HepG2 (cell line): ENCODE measurements at regions not wholly inside any gene's neighbourhood (a gene's known extent, or its start where the extent isn't known, plus 50 kb on each side); places are given as distances from the start of the nearest gene placed in this dataset.

Experiments used
- ATAC-seq: fragments of 200-7000 bp; cut with Tn5 transposase; 3 replicates; pipeline ENCODE4 v1.9.1; 2020; ENCODE audit warnings: mild to moderate bottlenecking, moderate library complexity
- BruUV-seq: library from RNA; stranded (reverse); fragments of 400-500 nt; replicated peaks from 2 replicates; lab custom pipeline; 2021; lab: Mats Ljungman, UMichigan
- CTCF ChIA-PET: fragments of 300-600 bp; formaldehyde crosslinking; extraction: SDS; loops from one replicate; lab custom pipeline; 2021; ENCODE audit warnings: low total read pairs, inconsistent platforms, low intra/inter-chr PET ratio; lab: Yijun Ruan, JAX
- POLR2A ChIA-PET: fragments of 350-600 bp; sonication (Branson Sonifier 250); formaldehyde crosslinking; loops from one replicate; lab custom pipeline; 2020; ENCODE audit warnings: antibody characterized with exemption, inconsistent platforms; lab: Yijun Ruan, JAX
- DNase-seq: peaks from one replicate; pipeline ENCODE4 v3.0.0-alpha.2; 2015; ENCODE audit warnings: low spot score
- FAIRE-seq: peaks from 3 replicates; lab custom pipeline; 2011; peaks lifted over from hg19 to GRCh38; lab: Jason Lieb, UNC
- H2AFZ ChIP-seq: one replicate; pipeline ENCODE4 v1.6.1; 2011; ENCODE audit warnings: low read length, inconsistent platforms
- H3K27ac ChIP-seq: fragments of 300-600 bp; 3 replicates; pipeline ENCODE4 v1.8.0; 2011; ENCODE audit warnings: mixed run types, mild to moderate bottlenecking, mixed read lengths, low read length, inconsistent platforms; ENCODE audit not compliant: insufficient read depth; ENCODE audit errors: extremely low read length
- H3K27me3 ChIP-seq, 2 experiments: fragments of 200-600 bp in 1 of 2; 2 replicates in 1 of 2; 3 replicates in 1 of 2; pipeline versions ENCODE4 v1.6.0 to v1.8.0; 2011; ENCODE audit warnings: low read length in 2 of 2, mild to moderate bottlenecking in 2 of 2, moderate library complexity in 2 of 2, inconsistent platforms in 1 of 2; ENCODE audit not compliant: insufficient read depth in 2 of 2, control insufficient read depth in 1 of 2
- H3K36me3 ChIP-seq, 2 experiments: fragments of 200-600 bp in 1 of 2; replicated peaks in 1 of 2; 2 replicates in 1 of 2; 3 replicates in 1 of 2; pipeline versions ENCODE4 v1.5.1 to v1.8.0; 2011; ENCODE audit warnings: low read length in 2 of 2, inconsistent platforms in 1 of 2; ENCODE audit not compliant: insufficient read depth in 2 of 2, control insufficient read depth in 1 of 2
- H3K4me1 ChIP-seq: 2 replicates; pipeline ENCODE4 v1.5.1; 2012; ENCODE audit warnings: low read length, inconsistent platforms; ENCODE audit not compliant: insufficient read depth
- H3K4me2 ChIP-seq: 2 replicates; pipeline ENCODE4 v1.6.0; 2011; ENCODE audit warnings: low read depth, low read length, inconsistent platforms
- H3K4me3 ChIP-seq, 3 experiments: fragments of 200-600 bp in 1 of 3; sonication (generic), shearing (Covaris generic) in 1 of 3; replicated peaks in 1 of 3; 2 replicates each; pipeline ENCODE4 v1.5.1; 2011 to 2016; ENCODE audit warnings: low read length in 3 of 3, inconsistent platforms in 2 of 3, low read depth in 2 of 3, mild to moderate bottlenecking in 2 of 3, control low read depth in 1 of 3, mixed read lengths in 1 of 3; ENCODE audit not compliant: insufficient read depth in 1 of 3
- H3K79me2 ChIP-seq: one replicate; pipeline ENCODE4 v1.6.1; 2011; ENCODE audit warnings: low read length, inconsistent platforms; ENCODE audit not compliant: insufficient read depth
- H3K9ac ChIP-seq: 2 replicates; pipeline ENCODE4 v1.6.0; 2011; ENCODE audit warnings: mild to moderate bottlenecking, low read depth, low read length, inconsistent platforms; ENCODE audit not compliant: insufficient read depth
- H3K9me3 ChIP-seq: 2 replicates; pipeline ENCODE4 v1.5.1; 2012; ENCODE audit warnings: mild to moderate bottlenecking, low read length
- H4K20me1 ChIP-seq: 2 replicates; pipeline ENCODE4 v1.6.0; 2011; ENCODE audit warnings: inconsistent platforms, mild to moderate bottlenecking, low read length, moderate library complexity; ENCODE audit not compliant: insufficient read depth
- DRAP1 ChIP-seq: IDR thresholded peaks from 2 replicates; pipeline ENCODE4 v1.6.1; 2016; ENCODE audit warnings: missing genetic modification reagents, missing compliant biosample characterization
- EZH2 ChIP-seq: conservative IDR thresholded peaks from 2 replicates; pipeline ENCODE4 v1.6.1; 2012; ENCODE audit warnings: mild to moderate bottlenecking, low read depth, low read length, moderate library complexity
- FOXP4 ChIP-seq: sonication (generic); formaldehyde crosslinking; IDR thresholded peaks from 2 replicates; pipeline ENCODE4 v1.4.0; 2020; ENCODE audit warnings: missing genetic modification reagents
- JUND ChIP-seq: sonication (generic); formaldehyde crosslinking; IDR thresholded peaks from 2 replicates; pipeline ENCODE4 v1.8.0; 2022; ENCODE audit warnings: mild to moderate bottlenecking, missing genetic modification reagents
- KDM5A ChIP-seq: fragments of 200-600 bp; sonication (generic); IDR thresholded peaks from 2 replicates; pipeline ENCODE4 v1.7.0; 2018; ENCODE audit warnings: antibody characterized with exemption, mild to moderate bottlenecking, low read length, borderline replicate concordance
- NPAS2 ChIP-seq: sonication (generic); formaldehyde crosslinking; IDR thresholded peaks from 2 replicates; pipeline ENCODE4 v1.8.0; 2022; ENCODE audit warnings: mild to moderate bottlenecking, missing genetic modification reagents, borderline replicate concordance
- NR2F6 ChIP-seq, 2 experiments: IDR thresholded peaks; 2 replicates each; pipeline ENCODE4 v1.6.1; 2016; ENCODE audit warnings: antibody characterized with exemption in 1 of 2, mild to moderate bottlenecking in 1 of 2
- RXRA ChIP-seq: sonication (generic); formaldehyde crosslinking; IDR thresholded peaks from 2 replicates; pipeline ENCODE4 v1.5.1; 2020; ENCODE audit warnings: missing genetic modification reagents
- SAFB2 ChIP-seq: sonication (generic); formaldehyde crosslinking; IDR thresholded peaks from 2 replicates; pipeline ENCODE4 v1.5.1; 2020; ENCODE audit warnings: missing genetic modification reagents, low read depth, mild to moderate bottlenecking, borderline replicate concordance
- SIN3A ChIP-seq: IDR thresholded peaks from 2 replicates; pipeline ENCODE4 v1.6.1; 2011; ENCODE audit warnings: low read depth, mild to moderate bottlenecking, control low read depth, low read length, borderline replicate concordance
- SKI ChIP-seq: fragments of 450-650 bp; IDR thresholded peaks from one replicate; pipeline ENCODE4 v1.6.1; 2018; ENCODE audit warnings: mild to moderate bottlenecking; ENCODE audit not compliant: partially characterized antibody
- SRSF9 ChIP-seq: fragments of 200-400 bp; formaldehyde crosslinking; IDR thresholded peaks from 2 replicates; pipeline ENCODE4 v1.6.1; 2018; ENCODE audit warnings: borderline replicate concordance, mild to moderate bottlenecking, low read depth, low read length; ENCODE audit not compliant: insufficient read depth, poor library complexity, severe bottlenecking
- TCF12 ChIP-seq, 2 experiments: fragments of 450-650 bp in 1 of 2; sonication (generic) in 1 of 2; formaldehyde crosslinking in 1 of 2; IDR thresholded peaks; 2 replicates each; pipeline versions ENCODE4 v1.6.1 to v1.8.0; 2017 to 2022; ENCODE audit warnings: antibody characterized with exemption in 1 of 2, mild to moderate bottlenecking in 1 of 2, missing genetic modification reagents in 1 of 2, moderate library complexity in 1 of 2
- ZC3H13 ChIP-seq: sonication (generic); formaldehyde crosslinking; IDR thresholded peaks from 2 replicates; pipeline ENCODE4 v1.8.1; 2023; ENCODE audit warnings: mild to moderate bottlenecking, missing genetic modification reagents, moderate library complexity
- ZNF232 ChIP-seq: sonication (generic); formaldehyde crosslinking; IDR thresholded peaks from 2 replicates; pipeline ENCODE4 v1.4.0; 2020; ENCODE audit warnings: missing genetic modification reagents, borderline replicate concordance
- ZNF235 ChIP-seq: sonication (generic); formaldehyde crosslinking; IDR thresholded peaks from 2 replicates; pipeline ENCODE4 v1.8.1; 2023; ENCODE audit warnings: mild to moderate bottlenecking, missing genetic modification reagents, borderline replicate concordance
- ZNF510 ChIP-seq: sonication (generic); formaldehyde crosslinking; IDR thresholded peaks from 2 replicates; pipeline ENCODE4 v1.4.0; 2020; ENCODE audit warnings: low read depth, mild to moderate bottlenecking, missing genetic modification reagents
- ZNF513 ChIP-seq: sonication (generic); formaldehyde crosslinking; conservative IDR thresholded peaks from 2 replicates; pipeline ENCODE4 v1.5.0; 2020; ENCODE audit warnings: missing genetic modification reagents
- ZSCAN5A ChIP-seq: sonication (generic); formaldehyde crosslinking; IDR thresholded peaks from 2 replicates; pipeline ENCODE4 v1.8.0; 2022; ENCODE audit warnings: mild to moderate bottlenecking, missing genetic modification reagents, borderline replicate concordance
- WGBS: methylation state at CpG from one replicate; pipeline ENCODE4 v1.1.6; 2017; ENCODE audit warnings: low lambda C conversion rate; 5-methylcytosine and 5-hydroxymethylcytosine counted together
- in situ Hi-C: cut with HindIII; loops from 2 replicates; pipeline ENCODE4 v1.10.0; 2017; ENCODE audit warnings: low pct_unique_long_range_greater_than_20kb; ENCODE audit not compliant: extremely low pct_ligation_motif_present
- intact Hi-C: fragments of 100-400 bp; cut with micrococcal nuclease; formaldehyde crosslinking; loops from one replicate; pipeline ENCODE4 v1.10.0; 2022; ENCODE audit not compliant: unreplicated experiment

- TF ChIP-seq RXRA (CRISPR knock-in tag), result no peak
- no peak for TF ChIP-seq ZNF510 (CRISPR knock-in tag)
- no peak for TF ChIP-seq JUND (CRISPR knock-in tag)
- no peak for TF ChIP-seq ZC3H13
- no peak for TF ChIP-seq SIN3A
- TF ChIP-seq FOXP4 (CRISPR knock-in tag), result no peak
- no peak for TF ChIP-seq ZNF232 (CRISPR knock-in tag)
- TF ChIP-seq KDM5A, result no peak
- no peak for TF ChIP-seq DRAP1
Observed at GRCh38 chr18:39795350-39795749, 2159.7 kb upstream of the PIK3C3 start (continued).

- Histone ChIP-seq H3K9me3 (no peaks in the 10 kb centered on the region), H3K79me2 (peaks cover 32% of the 10 kb centered on the region), H3K4me3 (no peak overlapping the region), H3K9ac (no peak overlapping the region), H3K36me3 (no peaks in the 10 kb centered on the region), H3K27ac (no peak overlapping the region), H3K27me3 (no peaks in the 10 kb centered on the region), H3K4me1 (peaks cover 28% of the 10 kb centered on the region), H2AFZ (no peak overlapping the region), H3K4me2 (no peak overlapping the region), H4K20me1 (no peaks in the 10 kb centered on the region; the same call in 1 of the 2 replicates)
- intact Hi-C loops (loop anchor here (10.0 kb wide), 1 partner anchor 159 kb away; no protein-coding TSS in a partner anchor), in situ Hi-C loops (no loop called here)
- BruUV-seq, result no TSS peak
- FAIRE-seq (no peak), DNase-seq (no peak), ATAC-seq (no peak)
- ChIA-PET POLR2A (no interaction called here), CTCF (no interaction called here)
- WGBS, result 93% methylated on average over 5 of the region's 5 CpGs
- no peak for TF ChIP-seq SRSF9
- no peak for TF ChIP-seq TCF12 (IDR thresholded peaks at IDR 0.05)
- TF ChIP-seq TCF12 (CRISPR knock-in tag; IDR thresholded peaks at IDR 0.05), result no peak
- no peak for TF ChIP-seq NR2F6 (IDR thresholded peaks at IDR 0.05)
- no peak for TF ChIP-seq NR2F6 (CRISPR knock-in tag; IDR thresholded peaks at IDR 0.05)
- no peak for TF ChIP-seq ZNF513
- TF ChIP-seq NPAS2 (CRISPR knock-in tag), result no peak
- no peak for TF ChIP-seq ZSCAN5A (CRISPR knock-in tag)
- no peak for TF ChIP-seq SAFB2 (CRISPR knock-in tag)
- no peak for TF ChIP-seq SKI
- TF ChIP-seq EZH2, result no peak
- TF ChIP-seq ZNF235 (CRISPR knock-in tag), result no peak
Observed at GRCh38 chr18:39793609-39794008, 2161.4 kb upstream of the PIK3C3 start.
